Activated T-cell treated with anti-CD3 and anti-CD28 coated beads for 48 hours (primary cell): ENCODE measurements at regions not wholly inside any gene's neighbourhood (a gene's known extent, or its start where the extent isn't known, plus 50 kb on each side); places are given as distances from the start of the nearest gene placed in this dataset.

Experiments used
- DNase-seq: peaks from one replicate; pipeline ENCODE4 v3.0.0-alpha.2; 2020; ENCODE audit warnings: low read depth

GRCh38 chr17:74088285-74088933 is 115.1 kb upstream of the RPL38 start:
- no peak for DNase-seq

- no peak for DNase-seq
Observed at GRCh38 chr17:74088934-74089329, 114.5 kb upstream of the RPL38 start.

GRCh38 chr17:74089380-74089779 is 114.1 kb upstream of the RPL38 start:
- DNase-seq, result no peak

GRCh38 chr17:74089869-74090464 is 113.5 kb upstream of the RPL38 start:
- DNase-seq, result peak; percentile 54

- no peak for DNase-seq
Observed at GRCh38 chr17:74094651-74095050, 108.8 kb upstream of the RPL38 start.

GRCh38 chr17:74096456-74096855 is 107.0 kb upstream of the RPL38 start:
- no peak for DNase-seq

- DNase-seq, result no peak
Observed at GRCh38 chr17:74097450-74098135, 105.9 kb upstream of the RPL38 start.

- DNase-seq, result no peak
Observed at GRCh38 chr17:74098136-74099024, 105.1 kb upstream of the RPL38 start.

GRCh38 chr17:74099442-74100340 is 103.8 kb upstream of the RPL38 start:
- DNase-seq, result no peak

- DNase-seq, result no peak
Observed at GRCh38 chr17:74104921-74105320, 98.6 kb upstream of the RPL38 start.

GRCh38 chr17:74107107-74107506 is 96.4 kb upstream of the RPL38 start:
- DNase-seq, result no peak

GRCh38 chr17:74108126-74108705 is 95.3 kb upstream of the RPL38 start:
- DNase-seq, result no peak

- DNase-seq, result no peak
Observed at GRCh38 chr17:74110467-74110866, 93.0 kb upstream of the RPL38 start.

GRCh38 chr17:74113326-74113725 is 90.2 kb upstream of the RPL38 start:
- no peak for DNase-seq

- no peak for DNase-seq
Observed at GRCh38 chr17:74113952-74114351, 89.5 kb upstream of the RPL38 start.

GRCh38 chr17:74114881-74115470 is 88.5 kb upstream of the RPL38 start:
- DNase-seq, result no peak

- no peak for DNase-seq
Observed at GRCh38 chr17:74115586-74115985, 87.9 kb upstream of the RPL38 start.

GRCh38 chr17:74116087-74116717 is 87.3 kb upstream of the RPL38 start:
- no peak for DNase-seq

GRCh38 chr17:74117087-74117698 is 86.3 kb upstream of the RPL38 start:
- no peak for DNase-seq

GRCh38 chr17:74117999-74118421 is 85.5 kb upstream of the RPL38 start:
- DNase-seq, result no peak
